Caco-2 (cell line): ENCODE measurements at regions not wholly inside any gene's neighbourhood (a gene's known extent, or its start where the extent isn't known, plus 50 kb on each side); places are given as distances from the start of the nearest gene placed in this dataset.

Experiments used
- BruUV-seq: library from RNA; stranded (reverse); fragments of 400-500 nt; replicated peaks from 2 replicates; lab custom pipeline; 2021; lab: Mats Ljungman, UMichigan
- CTCF ChIA-PET: fragments of 300-600 bp; sonication (Branson Sonifier 250); formaldehyde crosslinking; loops from one replicate; lab custom pipeline; 2022; ENCODE audit warnings: antibody characterized with exemption; lab: Charles Lee
- POLR2A ChIA-PET: fragments of 300-600 bp; sonication (Branson Sonifier 250); formaldehyde crosslinking; loops from one replicate; lab custom pipeline; 2022; ENCODE audit warnings: antibody characterized with exemption; lab: Charles Lee
- DNase-seq, 2 experiments: peaks; one replicate each; pipeline versions ENCODE4 v3.0.0 to v3.0.0-alpha.2; 2020 to 2022
- H3K27me3 ChIP-seq: replicated peaks from 2 replicates; pipeline ENCODE4 v1.6.0; 2011; ENCODE audit warnings: low read length; ENCODE audit not compliant: control insufficient read depth, insufficient read depth
- H3K36me3 ChIP-seq: 2 replicates; pipeline ENCODE4 v1.5.1; 2011; ENCODE audit warnings: low read length; ENCODE audit not compliant: control insufficient read depth, insufficient read depth
- H3K4me1 ChIP-seq: fragments of 250-450 bp; sonication (Bioruptor Pico); 2 replicates; pipeline ENCODE4 v1.5.1; 2020; ENCODE audit warnings: mild to moderate bottlenecking
- H3K4me3 ChIP-seq: 2 replicates; pipeline ENCODE4 v1.5.1; 2011; ENCODE audit warnings: low read depth, mild to moderate bottlenecking, control low read depth, low read length
- H3K9me3 ChIP-seq: fragments of 250-450 bp; sonication (Bioruptor Pico); 2 replicates; pipeline ENCODE4 v1.5.1; 2020; ENCODE audit warnings: mild to moderate bottlenecking, moderate library complexity
- H3K27ac Mint-ChIP-seq: one replicate; pipeline ENCODE4 v1.8.0; 2022; ENCODE audit warnings: mixed read lengths; ENCODE audit not compliant: unreplicated experiment
- H3K27me3 Mint-ChIP-seq: one replicate; pipeline ENCODE4 v1.8.0; 2022; ENCODE audit warnings: mixed read lengths; ENCODE audit not compliant: insufficient read depth, unreplicated experiment
- H3K36me3 Mint-ChIP-seq: one replicate; pipeline ENCODE4 v1.8.0; 2022; ENCODE audit warnings: mild to moderate bottlenecking, mixed read lengths; ENCODE audit not compliant: insufficient read depth, unreplicated experiment
- H3K4me1 Mint-ChIP-seq: one replicate; pipeline ENCODE4 v1.8.0; 2022; ENCODE audit warnings: low read depth, mixed read lengths; ENCODE audit not compliant: unreplicated experiment
- H3K4me3 Mint-ChIP-seq: one replicate; pipeline ENCODE4 v1.8.0; 2022; ENCODE audit warnings: mild to moderate bottlenecking, moderate library complexity, mixed read lengths; ENCODE audit not compliant: unreplicated experiment
- H3K9me3 Mint-ChIP-seq: one replicate; pipeline ENCODE4 v1.8.0; 2022; ENCODE audit warnings: mixed read lengths; ENCODE audit not compliant: unreplicated experiment
- CTCF ChIP-seq, 2 experiments: fragments of 200-600 bp in 1 of 2; IDR thresholded peaks; 1 replicate in 1 of 2; 2 replicates in 1 of 2; pipeline versions ENCODE4 v1.5.1 to v1.8.0; 2011 to 2022; ENCODE audit warnings: antibody characterized with exemption in 1 of 2, control low read depth in 1 of 2, inconsistent platforms in 1 of 2, low read depth in 1 of 2, low read length in 1 of 2, mild to moderate bottlenecking in 1 of 2, moderate library complexity in 1 of 2; ENCODE audit not compliant: insufficient read depth in 1 of 2, severe bottlenecking in 1 of 2, unreplicated experiment in 1 of 2
- intact Hi-C: fragments of 100-400 bp; cut with micrococcal nuclease; formaldehyde crosslinking; loops from one replicate; pipeline ENCODE4 v1.10.0; 2022; ENCODE audit not compliant: unreplicated experiment

- no peaks in the 10 kb centered on the region for H3K9me3 Mint-ChIP-seq
- H3K36me3 Mint-ChIP-seq, result no peaks in the 10 kb centered on the region
- intact Hi-C loops, result no loop called here
- no TSS peak for BruUV-seq
- Histone ChIP-seq H3K4me1 (no peaks in the 10 kb centered on the region), H3K36me3 (no peaks in the 10 kb centered on the region), H3K27me3 (no peaks in the 10 kb centered on the region), H3K4me3 (no peak overlapping the region), H3K9me3 (no peaks in the 10 kb centered on the region)
- DNase-seq, result no peak
- CTCF ChIA-PET, result no interaction called here
- no peak overlapping the region for H3K27ac Mint-ChIP-seq
- no peaks in the 10 kb centered on the region for H3K27me3 Mint-ChIP-seq
- POLR2A ChIA-PET, result no interaction called here
- no peaks in the 10 kb centered on the region for H3K4me1 Mint-ChIP-seq
- H3K4me3 Mint-ChIP-seq, result no peak overlapping the region
- TF ChIP-seq CTCF (IDR thresholded peaks at IDR 0.05; ENCODE audit: insufficient read depth in 1 of 2, low read depth in 1 of 2, low read length in 1 of 2, severe bottlenecking in 1 of 2, unreplicated experiment in 1 of 2), result no peak
Measured at GRCh38 chr1:192958350-192958749, 100.8 kb downstream of the UCHL5 start.

GRCh38 chr1:192958871-192959270, 100.3 kb downstream of the UCHL5 start:
- no peak for TF ChIP-seq CTCF (IDR thresholded peaks at IDR 0.05; ENCODE audit: insufficient read depth in 1 of 2, low read depth in 1 of 2, low read length in 1 of 2, severe bottlenecking in 1 of 2, unreplicated experiment in 1 of 2)
- H3K9me3 Mint-ChIP-seq, result no peaks in the 10 kb centered on the region
- no peak overlapping the region for H3K4me3 Mint-ChIP-seq

GRCh38 chr1:192959657-192960186, 99.4 kb downstream of the UCHL5 start:
- intact Hi-C loops, result no loop called here
- H3K4me3 Mint-ChIP-seq, result no peak overlapping the region
- H3K27me3 Mint-ChIP-seq, result no peaks in the 10 kb centered on the region
- no peaks in the 10 kb centered on the region for H3K36me3 Mint-ChIP-seq
- Histone ChIP-seq H3K27me3 (no peaks in the 10 kb centered on the region), H3K36me3 (no peaks in the 10 kb centered on the region), H3K4me3 (no peak overlapping the region), H3K4me1 (no peaks in the 10 kb centered on the region), H3K9me3 (no peaks in the 10 kb centered on the region)
- DNase-seq, result no peak
- BruUV-seq, result no TSS peak
- ChIA-PET CTCF (no interaction called here), POLR2A (no interaction called here)
- no peaks in the 10 kb centered on the region for H3K4me1 Mint-ChIP-seq
- no peak overlapping the region for H3K27ac Mint-ChIP-seq
- no peaks in the 10 kb centered on the region for H3K9me3 Mint-ChIP-seq
- TF ChIP-seq CTCF (IDR thresholded peaks at IDR 0.05; ENCODE audit: insufficient read depth in 1 of 2, low read depth in 1 of 2, low read length in 1 of 2, severe bottlenecking in 1 of 2, unreplicated experiment in 1 of 2), result no peak

More at GRCh38 chr1:192958871-192959270, 100.3 kb downstream of the UCHL5 start:
- Mint-ChIP-seq H3K36me3 (no peaks in the 10 kb centered on the region), H3K27ac (no peak overlapping the region), H3K27me3 (no peaks in the 10 kb centered on the region), H3K4me1 (no peaks in the 10 kb centered on the region)
- Histone ChIP-seq H3K36me3 (no peaks in the 10 kb centered on the region), H3K9me3 (no peaks in the 10 kb centered on the region), H3K4me3 (no peak overlapping the region), H3K4me1 (no peaks in the 10 kb centered on the region), H3K27me3 (no peaks in the 10 kb centered on the region)
- no TSS peak for BruUV-seq
- no peak for DNase-seq
- intact Hi-C loops, result no loop called here
- ChIA-PET CTCF (no interaction called here), POLR2A (no interaction called here)
